IMR-90 (cell line): ENCODE measurements at regions not wholly inside any gene's neighbourhood (a gene's known extent, or its start where the extent isn't known, plus 50 kb on each side); places are given as distances from the start of the nearest gene placed in this dataset.

Experiments
- ATAC-seq: fragments of 200-7000 bp; cut with Tn5 transposase; 2 replicates; pipeline ENCODE4 v1.9.1; 2020; ENCODE audit warnings: low read depth, mild to moderate bottlenecking, moderate library complexity
- BruUV-seq: library from RNA; stranded (reverse); fragments of 400-500 nt; replicated peaks from 2 replicates; lab custom pipeline; 2021; lab: Mats Ljungman, UMichigan
- CTCF ChIA-PET: fragments of 300-600 bp; formaldehyde crosslinking; extraction: SDS; loops from one replicate; lab custom pipeline; 2021; ENCODE audit warnings: antibody characterized with exemption; lab: Yijun Ruan, JAX
- POLR2A ChIA-PET: fragments of 300-600 bp; sonication (Branson Sonifier 250); formaldehyde crosslinking; loops from one replicate; lab custom pipeline; 2022; ENCODE audit warnings: antibody characterized with exemption; ENCODE audit not compliant: unreplicated experiment; lab: Charles Lee
- DNase-seq: peaks from one replicate; pipeline ENCODE4 v3.0.0; 2013
- H2AFZ ChIP-seq: replicated peaks from 2 replicates; pipeline ENCODE3; 2013; ENCODE audit warnings: low read length, mild to moderate bottlenecking; ENCODE audit not compliant: poor library complexity
- H2AK5ac ChIP-seq: 2 replicates; pipeline ENCODE4 v1.6.1; 2013; ENCODE audit warnings: low read depth, low read length, inconsistent platforms
- H2AK9ac ChIP-seq: replicated peaks from 2 replicates; pipeline ENCODE3; 2013; ENCODE audit warnings: mild to moderate bottlenecking, low read depth, low read length, moderate library complexity; ENCODE audit not compliant: poor library complexity
- H2BK120ac ChIP-seq: 2 replicates; pipeline ENCODE4 v1.6.1; 2013; ENCODE audit warnings: low read depth, low read length, inconsistent platforms
- H2BK15ac ChIP-seq: 3 replicates; pipeline ENCODE4 v1.6.1; 2013; ENCODE audit warnings: low read depth, low read length, inconsistent platforms
- H2BK20ac ChIP-seq: 2 replicates; pipeline ENCODE4 v1.6.1; 2013; ENCODE audit warnings: low read depth, mild to moderate bottlenecking, inconsistent platforms, low read length, moderate library complexity
- H2BK5ac ChIP-seq: 2 replicates; pipeline ENCODE4 v1.6.1; 2013; ENCODE audit warnings: mild to moderate bottlenecking, low read depth, low read length, inconsistent platforms; ENCODE audit not compliant: poor library complexity, severe bottlenecking
- H3K14ac ChIP-seq: replicated peaks from 2 replicates; pipeline ENCODE4 v1.6.1; 2013; ENCODE audit warnings: low read depth, low read length, inconsistent platforms
- H3K18ac ChIP-seq: 2 replicates; pipeline ENCODE4 v1.6.1; 2013; ENCODE audit warnings: low read depth, low read length, control low read depth
- H3K23ac ChIP-seq: 2 replicates; pipeline ENCODE4 v1.6.1; 2013; ENCODE audit warnings: low read depth, low read length, inconsistent platforms
- H3K27ac ChIP-seq: 2 replicates; pipeline ENCODE4 v1.5.1; 2013; ENCODE audit warnings: mild to moderate bottlenecking, control low read depth, low read length; ENCODE audit not compliant: insufficient read depth
- H3K27me3 ChIP-seq: 2 replicates; pipeline ENCODE4 v1.6.1; 2013; ENCODE audit warnings: low read length; ENCODE audit not compliant: control insufficient read depth, insufficient read depth
- H3K36me3 ChIP-seq: 2 replicates; pipeline ENCODE4 v1.6.1; 2013; ENCODE audit warnings: low read length, mixed read lengths; ENCODE audit not compliant: control insufficient read depth, insufficient read depth
- H3K4ac ChIP-seq: 2 replicates; pipeline ENCODE4 v1.6.1; 2013; ENCODE audit warnings: low read depth, low read length, inconsistent platforms
- H3K4me1 ChIP-seq: 2 replicates; pipeline ENCODE4 v1.6.1; 2013; ENCODE audit warnings: low read length, mixed read lengths; ENCODE audit not compliant: control insufficient read depth, insufficient read depth
- H3K4me2 ChIP-seq: 2 replicates; pipeline ENCODE4 v1.6.1; 2013; ENCODE audit warnings: low read depth, mild to moderate bottlenecking, control low read depth, low read length, moderate library complexity
- H3K4me3 ChIP-seq: 2 replicates; pipeline ENCODE4 v1.5.1; 2013; ENCODE audit warnings: low read depth, mild to moderate bottlenecking, control low read depth, low read length, moderate library complexity; ENCODE audit not compliant: insufficient read depth
- H3K56ac ChIP-seq: 2 replicates; pipeline ENCODE4 v1.6.1; 2013; ENCODE audit warnings: low read length, inconsistent platforms; ENCODE audit not compliant: insufficient read depth; ENCODE audit errors: extremely low read depth
- H3K79me1 ChIP-seq, 2 experiments: 2 replicates each; pipeline ENCODE4 v1.6.1; 2013; ENCODE audit warnings: low read length in 2 of 2, inconsistent platforms in 1 of 2, low read depth in 1 of 2
- H3K9ac ChIP-seq: 2 replicates; pipeline ENCODE4 v1.6.1; 2013; ENCODE audit warnings: low read depth, low read length, control low read depth
- H3K9me1 ChIP-seq: 2 replicates; pipeline ENCODE4 v1.6.1; 2013; ENCODE audit warnings: low read length, inconsistent platforms; ENCODE audit not compliant: insufficient read depth
- H3K9me3 ChIP-seq: 2 replicates; pipeline ENCODE4 v1.6.1; 2013; ENCODE audit warnings: low read length; ENCODE audit not compliant: control insufficient read depth, insufficient read depth
- H4K20me1 ChIP-seq: 2 replicates; pipeline ENCODE4 v1.6.1; 2013; ENCODE audit warnings: low read length, inconsistent platforms; ENCODE audit not compliant: insufficient read depth
- H4K5ac ChIP-seq: 2 replicates; pipeline ENCODE4 v1.6.1; 2013; ENCODE audit warnings: mild to moderate bottlenecking, low read depth, low read length, control low read depth
- H4K8ac ChIP-seq, 2 experiments: 2 replicates each; pipeline ENCODE4 v1.6.1; 2013; ENCODE audit warnings: low read depth in 2 of 2, low read length in 2 of 2, control low read depth in 1 of 2, inconsistent platforms in 1 of 2
- H4K91ac ChIP-seq: 2 replicates; pipeline ENCODE4 v1.6.1; 2013; ENCODE audit warnings: low read depth, low read length, inconsistent platforms; ENCODE audit not compliant: insufficient read depth
- BHLHE40 ChIP-seq: fragments of 150-350 bp; IDR thresholded peaks from 2 replicates; pipeline ENCODE4 v1.6.1; 2016; ENCODE audit warnings: mild to moderate bottlenecking, low read depth, low read length
- CEBPB ChIP-seq: IDR thresholded peaks from 2 replicates; pipeline ENCODE4 v1.6.1; 2012; ENCODE audit warnings: low read depth, low read length, improper control_type of control experiment
- CHD1 ChIP-seq: IDR thresholded peaks from 2 replicates; pipeline ENCODE4 v1.6.1; 2012; ENCODE audit warnings: low read depth, low read length, improper control_type of control experiment
- FOS ChIP-seq: fragments of 150-350 bp; IDR thresholded peaks from 2 replicates; pipeline ENCODE4 v1.6.1; 2016; ENCODE audit warnings: low read depth, low read length
- MAFK ChIP-seq: IDR thresholded peaks from 2 replicates; pipeline ENCODE4 v1.6.1; 2012; ENCODE audit warnings: low read depth, low read length, improper control_type of control experiment
- MAZ ChIP-seq: IDR thresholded peaks from 2 replicates; pipeline ENCODE4 v1.6.1; 2012; ENCODE audit warnings: low read depth, mild to moderate bottlenecking, low read length, improper control_type of control experiment, moderate library complexity, borderline replicate concordance
- MXI1 ChIP-seq: IDR thresholded peaks from 2 replicates; pipeline ENCODE4 v1.6.1; 2012; ENCODE audit warnings: low read depth, mild to moderate bottlenecking, low read length, moderate library complexity, borderline replicate concordance
- NFE2L2 ChIP-seq: fragments of 150-350 bp; IDR thresholded peaks from 2 replicates; pipeline ENCODE4 v1.6.1; 2016; ENCODE audit warnings: low read depth, mild to moderate bottlenecking, low read length
- POLR2A ChIP-seq: IDR thresholded peaks from 2 replicates; pipeline ENCODE4 v1.6.1; 2012; ENCODE audit warnings: mild to moderate bottlenecking, low read depth, low read length
- RAD21 ChIP-seq: IDR thresholded peaks from 2 replicates; pipeline ENCODE4 v1.6.1; 2012; ENCODE audit warnings: low read length, improper control_type of control experiment
- RCOR1 ChIP-seq: IDR thresholded peaks from 2 replicates; pipeline ENCODE4 v1.6.1; 2012; ENCODE audit warnings: mild to moderate bottlenecking, low read length, improper control_type of control experiment; ENCODE audit not compliant: insufficient replicate concordance
- RFX5 ChIP-seq: IDR thresholded peaks from 2 replicates; pipeline ENCODE4 v1.8.0; 2012; ENCODE audit warnings: low read depth, mild to moderate bottlenecking, low read length, moderate library complexity
- SMC3 ChIP-seq: fragments of 150-350 bp; IDR thresholded peaks from 2 replicates; pipeline ENCODE4 v1.6.1; 2016; ENCODE audit warnings: low read depth, mild to moderate bottlenecking, antibody characterized with exemption, low read length, moderate library complexity
- WGBS, 2 experiments: methylation state at CpG; one replicate each; pipeline versions ENCODE4 v1.1.5 to v1.1.7; 2013; ENCODE audit warnings: missing lambda C conversion rate in 2 of 2; ENCODE audit not compliant: insufficient read length in 1 of 2; ENCODE audit errors: extremely low coverage in 2 of 2; 5-methylcytosine and 5-hydroxymethylcytosine counted together
- dilution Hi-C: fragments of 300-500 bp; cut with HindIII; formaldehyde crosslinking; loops from one replicate; pipeline ENCODE4 v1.14.3; 2018; ENCODE audit warnings: low sequenced_read_pairs; ENCODE audit not compliant: unreplicated experiment
- in situ Hi-C: fragments of 300-500 bp; cut with MboI; formaldehyde crosslinking; loops from 3 replicates; pipeline ENCODE4 v1.14.3; 2019; ENCODE audit warnings: low sequenced_read_pairs, inconsistent platforms, mixed read lengths
- intact Hi-C: fragments of 100-400 bp; cut with micrococcal nuclease; formaldehyde crosslinking; loops from 2 replicates; pipeline ENCODE4 v1.10.0; 2022
- TF ChIP-seq, protein P1 (sequence below): conservative IDR thresholded peaks from 2 replicates; pipeline ENCODE4 v1.5.1; 2012; ENCODE audit warnings: mild to moderate bottlenecking, low read depth, low read length, improper control_type of control experiment
- TF ChIP-seq, protein P2 (sequence below): fragments of 150-350 bp; IDR thresholded peaks from 2 replicates; pipeline ENCODE4 v1.6.1; 2017; ENCODE audit warnings: mild to moderate bottlenecking, antibody characterized with exemption, low read length, low read depth
- TF ChIP-seq, protein P3 (sequence below): fragments of 150-350 bp; IDR thresholded peaks from 2 replicates; pipeline ENCODE4 v1.6.1; 2016; ENCODE audit warnings: low read depth, mild to moderate bottlenecking, low read length, moderate library complexity, borderline replicate concordance

DNA sequence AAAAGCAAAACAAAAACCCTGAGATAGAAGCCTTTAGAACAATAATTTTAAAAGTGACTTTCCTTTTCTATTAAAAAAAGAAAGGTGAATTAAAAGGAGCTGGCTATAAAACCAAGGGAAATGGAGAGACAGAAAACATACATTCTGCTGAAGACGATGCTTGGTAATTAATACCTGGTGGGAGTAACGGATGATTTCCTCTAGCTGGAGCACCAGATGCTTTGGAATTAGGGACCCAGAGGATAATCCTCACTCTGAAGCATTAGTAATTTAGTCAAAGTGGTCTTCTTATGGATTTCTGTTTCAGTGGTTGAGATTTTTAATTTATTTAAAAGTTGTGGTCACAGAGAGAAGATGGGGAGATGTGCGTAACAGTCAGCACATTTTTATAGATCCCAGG, 982.5 kb downstream of the TLE4 start:
- H3K14ac ChIP-seq = no peak overlapping the region
- H2AK9ac ChIP-seq = no peak overlapping the region
- intact Hi-C loops (no loop called here), dilution Hi-C loops (no loop called here), in situ Hi-C loops (no loop called here)
- H3K27me3 ChIP-seq = no peaks in the 10 kb centered on the region
- POLR2A ChIA-PET = no interaction called here
- no peaks in the 10 kb centered on the region for H3K9me1 ChIP-seq
- no peaks in the 10 kb centered on the region for H3K4me1 ChIP-seq
- WGBS, 2 experiments = no CpG with 5 or more reads among the region's 3 CpGs
- no peak overlapping the region for H3K4me3 ChIP-seq
- H4K20me1 ChIP-seq = no peaks in the 10 kb centered on the region
- no peak overlapping the region for H2AK5ac ChIP-seq
- no TSS peak for BruUV-seq
- CTCF ChIA-PET = no interaction called here
- H3K9ac ChIP-seq = no peak overlapping the region
- H3K36me3 ChIP-seq = no peaks in the 10 kb centered on the region
- H3K4me2 ChIP-seq = no peak overlapping the region
- H3K56ac ChIP-seq = no peak overlapping the region
- no peaks in the 10 kb centered on the region for H3K9me3 ChIP-seq
- H2BK20ac ChIP-seq = no peak overlapping the region
- no peak overlapping the region for H3K23ac ChIP-seq
- H3K79me1 ChIP-seq = no peaks in the 10 kb centered on the region
- no peak overlapping the region for H3K4ac ChIP-seq
- no peak overlapping the region for H4K8ac ChIP-seq
- H2BK5ac ChIP-seq = no peak overlapping the region
- no peak overlapping the region for H3K27ac ChIP-seq
- H2BK15ac ChIP-seq = no peak overlapping the region
- H2AFZ ChIP-seq = no peak overlapping the region
- ATAC-seq (no peak), DNase-seq (no peak)
- no peak overlapping the region for H3K18ac ChIP-seq
- no peak overlapping the region for H4K5ac ChIP-seq
- H2BK120ac ChIP-seq = no peak overlapping the region
- H4K91ac ChIP-seq = no peak overlapping the region
- TF ChIP-seq RAD21 = no peak
- no peak for TF ChIP-seq RFX5
- TF ChIP-seq MAFK = no peak
- no peak for TF ChIP-seq RCOR1
- no peak for TF ChIP-seq MAZ
- TF ChIP-seq, protein P1, sequence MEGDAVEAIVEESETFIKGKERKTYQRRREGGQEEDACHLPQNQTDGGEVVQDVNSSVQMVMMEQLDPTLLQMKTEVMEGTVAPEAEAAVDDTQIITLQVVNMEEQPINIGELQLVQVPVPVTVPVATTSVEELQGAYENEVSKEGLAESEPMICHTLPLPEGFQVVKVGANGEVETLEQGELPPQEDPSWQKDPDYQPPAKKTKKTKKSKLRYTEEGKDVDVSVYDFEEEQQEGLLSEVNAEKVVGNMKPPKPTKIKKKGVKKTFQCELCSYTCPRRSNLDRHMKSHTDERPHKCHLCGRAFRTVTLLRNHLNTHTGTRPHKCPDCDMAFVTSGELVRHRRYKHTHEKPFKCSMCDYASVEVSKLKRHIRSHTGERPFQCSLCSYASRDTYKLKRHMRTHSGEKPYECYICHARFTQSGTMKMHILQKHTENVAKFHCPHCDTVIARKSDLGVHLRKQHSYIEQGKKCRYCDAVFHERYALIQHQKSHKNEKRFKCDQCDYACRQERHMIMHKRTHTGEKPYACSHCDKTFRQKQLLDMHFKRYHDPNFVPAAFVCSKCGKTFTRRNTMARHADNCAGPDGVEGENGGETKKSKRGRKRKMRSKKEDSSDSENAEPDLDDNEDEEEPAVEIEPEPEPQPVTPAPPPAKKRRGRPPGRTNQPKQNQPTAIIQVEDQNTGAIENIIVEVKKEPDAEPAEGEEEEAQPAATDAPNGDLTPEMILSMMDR = no peak
- no peak for TF ChIP-seq CEBPB
- no peak for TF ChIP-seq BHLHE40
- no peak for TF ChIP-seq FOS
- TF ChIP-seq, protein P2, sequence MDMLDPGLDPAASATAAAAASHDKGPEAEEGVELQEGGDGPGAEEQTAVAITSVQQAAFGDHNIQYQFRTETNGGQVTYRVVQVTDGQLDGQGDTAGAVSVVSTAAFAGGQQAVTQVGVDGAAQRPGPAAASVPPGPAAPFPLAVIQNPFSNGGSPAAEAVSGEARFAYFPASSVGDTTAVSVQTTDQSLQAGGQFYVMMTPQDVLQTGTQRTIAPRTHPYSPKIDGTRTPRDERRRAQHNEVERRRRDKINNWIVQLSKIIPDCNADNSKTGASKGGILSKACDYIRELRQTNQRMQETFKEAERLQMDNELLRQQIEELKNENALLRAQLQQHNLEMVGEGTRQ = no peak
- no peak for TF ChIP-seq POLR2A
- TF ChIP-seq MXI1 = no peak
- no peak for TF ChIP-seq NFE2L2
- TF ChIP-seq, protein P3, sequence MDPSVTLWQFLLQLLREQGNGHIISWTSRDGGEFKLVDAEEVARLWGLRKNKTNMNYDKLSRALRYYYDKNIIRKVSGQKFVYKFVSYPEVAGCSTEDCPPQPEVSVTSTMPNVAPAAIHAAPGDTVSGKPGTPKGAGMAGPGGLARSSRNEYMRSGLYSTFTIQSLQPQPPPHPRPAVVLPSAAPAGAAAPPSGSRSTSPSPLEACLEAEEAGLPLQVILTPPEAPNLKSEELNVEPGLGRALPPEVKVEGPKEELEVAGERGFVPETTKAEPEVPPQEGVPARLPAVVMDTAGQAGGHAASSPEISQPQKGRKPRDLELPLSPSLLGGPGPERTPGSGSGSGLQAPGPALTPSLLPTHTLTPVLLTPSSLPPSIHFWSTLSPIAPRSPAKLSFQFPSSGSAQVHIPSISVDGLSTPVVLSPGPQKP = no peak
- TF ChIP-seq SMC3 = no peak
- TF ChIP-seq CHD1 = no peak
